Vagina (tissue), 2 donors: ENCODE measurements at regions not wholly inside any gene's neighbourhood (a gene's known extent, or its start where the extent isn't known, plus 50 kb on each side); places are given as distances from the start of the nearest gene placed in this dataset.

Experiments
- POLR2A ChIP-seq, 2 donors: fragments of 450-650 bp; IDR thresholded peaks; one replicate each; pipeline ENCODE4 v1.6.1; 2017; ENCODE audit warnings: antibody characterized with exemption in 2 of 2, mild to moderate bottlenecking in 2 of 2, moderate library complexity in 2 of 2
- POLR2AphosphoS5 ChIP-seq, 2 donors: sonication (generic); formaldehyde crosslinking; IDR thresholded peaks; one replicate each; pipeline ENCODE4 v1.9.0; 2017; ENCODE audit warnings: antibody characterized with exemption in 2 of 2, mild to moderate bottlenecking in 2 of 2, low read depth in 1 of 2; ENCODE audit not compliant: insufficient read depth in 1 of 2
- TF ChIP-seq, protein P1 (sequence below), 3 experiments: fragments of 450-650 bp in 2 of 3; fragments of 200-600 bp in 1 of 3; sonication (generic) in 1 of 3; IDR thresholded peaks; one replicate each; pipeline ENCODE4 v1.5.1; 2017 to 2019; ENCODE audit warnings: antibody characterized with exemption in 3 of 3, mild to moderate bottlenecking in 2 of 3, moderate library complexity in 2 of 3

DNA sequence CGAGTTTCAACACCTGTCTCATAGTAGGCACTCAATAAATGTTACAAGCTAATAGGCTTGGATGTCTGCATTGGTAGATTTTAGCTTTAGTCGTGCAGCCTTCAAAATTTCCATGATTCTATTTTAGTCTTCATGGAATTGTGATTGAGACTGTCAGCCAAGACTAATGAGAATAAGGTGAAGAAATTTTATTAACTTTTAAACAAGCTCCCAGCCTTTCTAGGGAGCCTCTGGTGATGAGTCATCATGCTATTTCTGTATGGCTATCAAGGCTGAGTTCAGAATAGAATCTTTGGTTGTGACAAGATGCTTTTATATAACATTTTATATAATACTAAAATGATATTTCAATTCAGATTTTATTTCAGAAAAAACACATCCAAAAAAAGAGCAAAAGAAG, 685.8 kb downstream of the GABRG1 start:
- TF ChIP-seq, protein P1, sequence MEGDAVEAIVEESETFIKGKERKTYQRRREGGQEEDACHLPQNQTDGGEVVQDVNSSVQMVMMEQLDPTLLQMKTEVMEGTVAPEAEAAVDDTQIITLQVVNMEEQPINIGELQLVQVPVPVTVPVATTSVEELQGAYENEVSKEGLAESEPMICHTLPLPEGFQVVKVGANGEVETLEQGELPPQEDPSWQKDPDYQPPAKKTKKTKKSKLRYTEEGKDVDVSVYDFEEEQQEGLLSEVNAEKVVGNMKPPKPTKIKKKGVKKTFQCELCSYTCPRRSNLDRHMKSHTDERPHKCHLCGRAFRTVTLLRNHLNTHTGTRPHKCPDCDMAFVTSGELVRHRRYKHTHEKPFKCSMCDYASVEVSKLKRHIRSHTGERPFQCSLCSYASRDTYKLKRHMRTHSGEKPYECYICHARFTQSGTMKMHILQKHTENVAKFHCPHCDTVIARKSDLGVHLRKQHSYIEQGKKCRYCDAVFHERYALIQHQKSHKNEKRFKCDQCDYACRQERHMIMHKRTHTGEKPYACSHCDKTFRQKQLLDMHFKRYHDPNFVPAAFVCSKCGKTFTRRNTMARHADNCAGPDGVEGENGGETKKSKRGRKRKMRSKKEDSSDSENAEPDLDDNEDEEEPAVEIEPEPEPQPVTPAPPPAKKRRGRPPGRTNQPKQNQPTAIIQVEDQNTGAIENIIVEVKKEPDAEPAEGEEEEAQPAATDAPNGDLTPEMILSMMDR (IDR thresholded peaks at IDR 0.05) = no peak
- TF ChIP-seq POLR2AphosphoS5 (IDR thresholded peaks at IDR 0.05; ENCODE audit: insufficient read depth in 1 of 2, low read depth in 1 of 2) (no peak), POLR2A (IDR thresholded peaks at IDR 0.05) (no peak)
